GM18507 (cell line): ENCODE measurements at regions not wholly inside any gene's neighbourhood (a gene's known extent, or its start where the extent isn't known, plus 50 kb on each side); places are given as distances from the start of the nearest gene placed in this dataset.
"Not testable (repeated sequence)": the region's sequence is repeated elsewhere in the genome, so short reads cannot be mapped to it uniquely, and the experiment has no call there.

Experiments used
- DNase-seq: peaks from one replicate; pipeline ENCODE4 v3.0.0; 2011; ENCODE audit warnings: low read depth; ENCODE audit not compliant: insufficient read length; ENCODE audit errors: extremely low spot score
- FAIRE-seq: peaks from 2 replicates; lab custom pipeline; 2011; peaks lifted over from hg19 to GRCh38; lab: Jason Lieb, UNC

GRCh38 chr3:110656394-110657025 is 415.1 kb upstream of the NECTIN3 start:
- FAIRE-seq = no peak
- no peak for DNase-seq

DNA sequence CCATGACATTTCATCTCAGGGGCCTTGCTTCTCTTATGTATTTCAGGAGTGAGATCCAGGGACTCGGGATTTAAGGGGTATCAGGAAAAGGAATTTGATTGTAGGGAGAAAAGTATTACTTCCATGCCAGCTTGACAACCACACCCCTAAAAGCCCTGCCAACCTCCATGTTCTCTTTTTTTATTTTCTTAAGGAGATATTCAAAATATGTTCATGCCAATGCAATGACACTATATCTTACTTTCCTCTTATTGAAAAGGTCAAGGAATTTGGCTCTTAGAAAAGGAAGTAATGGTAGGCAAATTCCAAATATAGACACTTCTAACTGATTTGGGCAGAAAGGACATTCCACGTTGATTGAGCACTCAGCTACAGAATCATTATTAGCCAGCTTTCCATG is 407.5 kb upstream of the NECTIN3 start:
- no peak for FAIRE-seq
- DNase-seq = no peak

DNA sequence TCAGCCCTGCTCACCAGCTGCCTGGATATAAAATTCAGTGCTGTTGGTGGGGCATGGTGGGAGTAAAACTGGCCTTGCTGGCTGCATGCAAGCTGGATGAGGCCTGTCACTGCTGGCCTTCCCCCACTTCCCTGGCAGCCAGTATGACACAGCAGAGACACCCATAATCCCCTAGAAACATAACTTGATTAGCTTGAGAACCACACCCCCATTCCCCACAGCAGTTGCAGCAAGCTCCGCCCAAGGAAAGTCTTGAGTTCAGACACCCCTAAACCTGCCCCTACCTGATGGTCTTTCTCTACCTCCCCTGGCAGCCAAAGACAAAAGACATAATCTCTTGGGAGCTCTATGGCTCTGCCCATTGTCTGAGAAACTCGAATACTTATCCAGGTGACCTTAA is 405.1 kb upstream of the NECTIN3 start:
- no peak for DNase-seq
- no peak for FAIRE-seq

- DNase-seq = no peak
- FAIRE-seq = no peak
These were observed 404.4 kb upstream of the NECTIN3 start for GRCh38 chr3:110667216-110667615.

DNA sequence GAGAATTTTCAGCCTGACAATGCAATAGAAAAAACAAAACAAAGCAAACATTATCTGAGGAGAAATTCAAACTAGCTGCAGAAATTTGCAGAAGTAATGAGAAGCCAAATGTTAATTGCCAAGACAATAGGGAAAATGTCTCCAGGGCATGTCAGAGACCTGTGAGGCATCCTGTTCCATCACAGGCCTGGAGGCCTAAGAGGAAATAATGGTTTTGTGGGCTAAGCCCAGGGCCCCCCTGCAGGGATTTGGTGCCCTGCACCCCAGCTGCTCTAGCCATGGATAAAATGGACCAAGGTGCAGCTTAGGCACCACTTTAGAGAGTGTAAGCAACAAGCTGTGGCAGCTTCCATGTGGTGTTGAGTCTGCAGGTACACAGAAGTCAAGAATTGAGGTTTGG is 401.2 kb upstream of the NECTIN3 start:
- FAIRE-seq = no peak
- DNase-seq = no peak

- FAIRE-seq = no peak
- no peak for DNase-seq
These were observed 394.1 kb upstream of the NECTIN3 start for GRCh38 chr3:110677506-110677905.

- FAIRE-seq = no peak
- DNase-seq = no peak
These were observed 392.3 kb upstream of the NECTIN3 start for GRCh38 chr3:110679285-110679684.

- DNase-seq (no peak), FAIRE-seq (no peak)
These were observed 391.2 kb upstream of the NECTIN3 start for GRCh38 chr3:110680450-110680849.

- no peak for DNase-seq
- no peak for FAIRE-seq
These were observed 387.1 kb upstream of the NECTIN3 start for GRCh38 chr3:110684466-110684865.

DNA sequence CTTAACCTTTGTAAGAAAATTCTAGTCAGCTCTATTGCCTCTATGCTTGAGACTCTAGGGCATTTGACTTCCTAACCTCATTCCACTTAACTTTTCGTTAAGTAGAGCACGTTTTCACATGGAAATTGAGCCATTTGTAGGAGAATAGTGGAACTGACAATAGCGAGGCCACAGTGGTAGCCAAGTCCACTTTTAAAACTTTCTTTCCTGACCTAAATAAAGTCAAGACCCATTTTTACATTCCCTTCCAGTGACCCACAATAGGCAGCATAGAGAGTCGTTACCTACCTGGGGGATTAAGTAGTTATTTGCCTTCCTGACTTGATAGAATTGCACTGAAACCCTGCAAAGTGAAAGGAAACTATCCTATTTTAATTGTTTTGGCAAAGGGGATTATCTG is 386.0 kb upstream of the NECTIN3 start:
- DNase-seq (no peak), FAIRE-seq (no peak)

- no peak for FAIRE-seq
These were observed 384.9 kb upstream of the NECTIN3 start for GRCh38 chr3:110686701-110687100.

DNA sequence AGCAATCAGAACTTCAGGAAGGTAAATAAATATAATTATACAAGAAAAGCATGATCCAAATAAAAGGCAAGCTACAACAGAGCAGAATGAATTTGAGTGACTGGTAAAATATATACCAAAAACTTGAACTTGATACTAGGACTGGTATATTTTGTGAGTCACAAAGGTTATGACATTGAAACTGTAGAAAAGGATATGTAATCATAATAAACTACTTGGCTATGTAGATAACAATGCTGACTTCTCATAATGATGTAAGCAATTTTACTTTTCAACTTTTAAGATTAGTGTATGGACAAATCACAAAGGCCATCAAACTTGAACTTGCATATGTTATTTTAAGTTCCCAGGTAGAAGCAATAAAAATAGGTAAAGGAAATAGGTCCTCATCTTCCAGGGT is 384.5 kb upstream of the NECTIN3 start:
- DNase-seq = no peak
- FAIRE-seq = no peak

More at GRCh38 chr3:110686701-110687100, 384.9 kb upstream of the NECTIN3 start:
- no peak for DNase-seq

DNA sequence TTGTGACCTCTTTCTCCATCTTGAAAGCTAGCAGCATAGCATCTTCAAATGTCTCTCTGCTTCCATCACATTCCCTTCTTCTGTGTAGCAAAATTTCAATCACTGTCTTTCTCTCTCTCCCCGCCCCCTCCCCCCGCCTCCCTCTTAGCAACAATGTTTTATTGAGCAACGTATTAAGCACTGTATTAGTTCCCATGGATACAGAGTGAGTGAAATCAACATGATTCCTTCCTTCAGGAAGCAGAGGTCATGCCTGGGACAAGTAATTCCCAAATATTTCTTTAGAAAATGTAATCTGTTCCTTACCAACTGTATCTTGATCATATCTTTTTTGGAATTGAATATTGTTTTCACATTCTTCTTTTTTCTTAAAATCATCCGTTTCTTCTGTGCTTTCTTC is 373.7 kb upstream of the NECTIN3 start:
- no peak for FAIRE-seq

GRCh38 chr3:110704332-110704731 is 367.3 kb upstream of the NECTIN3 start:
- FAIRE-seq, DNase-seq: not testable (repeated sequence)

More for the DNA sequence above, 373.7 kb upstream of the NECTIN3 start:
- no peak for DNase-seq

- FAIRE-seq (no peak), DNase-seq (no peak)
These were observed 363.5 kb upstream of the NECTIN3 start for GRCh38 chr3:110708156-110708555.

DNA sequence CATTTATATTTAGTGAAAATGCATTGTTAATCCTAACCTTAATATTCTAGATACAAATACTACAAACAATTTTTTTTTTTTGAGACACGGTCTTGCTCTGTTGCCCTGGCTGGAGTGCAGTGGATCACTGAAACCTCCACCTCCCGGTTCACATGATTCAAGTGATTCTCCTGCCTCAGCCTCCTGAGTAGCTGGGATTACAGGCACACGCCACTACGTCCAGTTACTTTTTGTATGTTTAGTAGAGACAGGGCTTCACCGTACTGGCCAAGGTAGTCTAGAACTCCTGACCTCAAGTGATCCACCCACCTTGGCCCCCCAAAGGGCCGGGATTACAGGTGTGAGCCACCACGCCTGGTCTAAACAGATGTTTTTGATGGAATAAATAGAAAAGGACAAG is 361.5 kb upstream of the NECTIN3 start:
- DNase-seq (no peak), FAIRE-seq (no peak)

- no peak for FAIRE-seq
- no peak for DNase-seq
These were observed 361.0 kb upstream of the NECTIN3 start for GRCh38 chr3:110710603-110711002.

- no peak for DNase-seq
- no peak for FAIRE-seq
These were observed 360.3 kb upstream of the NECTIN3 start for GRCh38 chr3:110711130-110711832.

DNA sequence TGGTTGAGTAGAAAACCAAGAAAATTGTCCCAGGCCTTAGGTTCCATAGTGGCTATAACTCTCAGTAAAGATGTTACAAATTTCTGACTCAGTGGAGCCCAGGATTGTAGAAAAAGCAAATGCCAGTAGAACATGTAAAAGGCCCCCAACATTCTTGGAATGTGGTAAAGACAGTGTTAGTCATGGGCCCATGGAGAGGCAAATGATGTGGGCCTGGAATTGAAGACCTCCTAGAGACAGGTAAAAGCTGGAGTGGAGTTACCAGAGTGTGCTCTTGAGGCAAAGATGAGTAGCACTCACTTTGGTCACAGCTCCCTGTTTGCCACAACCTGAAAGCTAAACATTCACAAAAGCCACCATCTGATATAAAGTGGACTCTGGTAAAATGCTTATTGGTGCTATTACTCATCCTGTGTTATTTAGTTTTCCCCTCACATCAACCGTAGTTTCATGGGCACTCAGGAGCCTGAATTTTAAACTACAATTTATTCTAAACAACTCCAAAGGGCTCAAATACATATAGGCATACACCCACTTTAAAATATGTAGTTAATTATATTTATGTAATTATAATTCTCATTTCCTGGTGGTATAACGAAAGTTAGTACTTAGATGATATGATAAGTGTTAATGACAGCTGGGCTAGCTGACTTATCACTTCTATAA is 359.6 kb upstream of the NECTIN3 start:
- FAIRE-seq (no peak), DNase-seq (no peak)

- no peak for FAIRE-seq
- no peak for DNase-seq
These were observed 344.6 kb upstream of the NECTIN3 start for GRCh38 chr3:110727056-110727455.

DNA sequence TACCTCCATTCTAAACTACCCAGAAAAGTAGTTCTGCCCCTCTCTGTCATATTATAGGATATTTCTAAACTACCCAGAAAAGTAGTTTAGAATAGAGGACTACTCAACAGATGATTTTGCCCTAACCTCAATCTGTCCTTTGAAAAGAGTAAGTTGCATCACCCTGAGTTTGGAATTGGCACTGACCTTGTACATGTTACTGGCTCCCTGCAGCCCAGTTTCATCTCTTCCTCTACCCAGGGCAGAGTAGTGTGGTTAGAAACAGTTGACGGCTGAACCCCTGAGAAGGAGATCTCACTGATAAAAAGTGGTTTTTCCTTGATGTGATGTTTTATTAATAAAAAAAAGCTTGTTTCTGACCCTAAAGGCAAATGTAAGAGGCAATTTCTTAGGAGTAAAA is 340.5 kb upstream of the NECTIN3 start:
- FAIRE-seq = no peak
- no peak for DNase-seq
